Ectodermal cell (in vitro differentiated cells): ENCODE measurements at regions not wholly inside any gene's neighbourhood (a gene's known extent, or its start where the extent isn't known, plus 50 kb on each side); places are given as distances from the start of the nearest gene placed in this dataset.

Source experiments
- H3K27ac ChIP-seq: 2 replicates; pipeline ENCODE4 v1.7.0; 2013; ENCODE audit warnings: mild to moderate bottlenecking, low read depth, low read length; ENCODE audit not compliant: insufficient read depth, poor library complexity, severe bottlenecking
- H3K27me3 ChIP-seq: 2 replicates; pipeline ENCODE4 v1.7.0; 2013; ENCODE audit warnings: mild to moderate bottlenecking, low read length; ENCODE audit not compliant: insufficient read depth, control insufficient read depth, poor library complexity, severe bottlenecking
- H3K36me3 ChIP-seq: one replicate; pipeline ENCODE4 v1.7.0; 2013; ENCODE audit warnings: low read length; ENCODE audit not compliant: control insufficient read depth, insufficient read depth
- H3K4me1 ChIP-seq: one replicate; pipeline ENCODE4 v1.7.0; 2013; ENCODE audit warnings: low read length; ENCODE audit not compliant: control insufficient read depth, insufficient read depth
- H3K4me3 ChIP-seq: 2 replicates; pipeline ENCODE4 v1.7.0; 2013; ENCODE audit warnings: low read depth, low read length, control low read depth; ENCODE audit not compliant: insufficient read depth
- H3K9me3 ChIP-seq: 2 replicates; pipeline ENCODE4 v1.7.0; 2013; ENCODE audit warnings: mild to moderate bottlenecking, low read length, moderate library complexity; ENCODE audit not compliant: control insufficient read depth
- WGBS, 2 experiments: methylation state at CpG; one replicate each; pipeline ENCODE4 v1.1.7; 2013; ENCODE audit warnings: missing lambda C conversion rate in 2 of 2; 5-methylcytosine and 5-hydroxymethylcytosine counted together

DNA sequence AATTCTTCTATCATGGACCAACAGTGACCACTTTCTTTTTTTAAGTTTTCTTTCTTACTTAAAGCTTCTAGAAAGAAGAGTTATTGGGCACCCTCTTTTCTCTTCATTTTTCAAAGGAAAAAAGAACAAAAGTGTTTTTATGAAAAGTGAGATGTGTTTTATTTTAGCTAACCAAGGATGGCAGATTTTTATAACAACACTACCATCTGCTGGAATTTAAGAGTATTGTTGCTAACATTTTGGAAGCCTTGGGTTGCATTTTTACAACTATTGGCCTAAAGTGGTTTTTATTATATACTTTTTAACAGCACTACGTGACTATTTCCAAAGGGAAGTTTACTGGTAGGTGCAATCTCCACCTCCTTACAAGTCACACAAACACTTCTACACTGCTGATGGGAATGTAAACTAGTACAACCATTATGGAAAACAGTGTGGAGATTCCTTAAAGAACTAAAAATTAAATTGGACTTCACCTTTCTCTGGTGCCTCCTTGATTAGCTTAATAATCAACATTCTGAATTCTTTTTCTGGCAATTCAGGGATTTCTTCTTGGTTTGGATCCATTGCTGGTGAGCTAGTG is 237.7 kb upstream of the AGTR1 start:
- Histone ChIP-seq H3K4me1 (no peaks in the 10 kb centered on the region), H3K4me3 (no peak overlapping the region), H3K36me3 (no peaks in the 10 kb centered on the region), H3K9me3 (no peaks in the 10 kb centered on the region), H3K27ac (no peak overlapping the region), H3K27me3 (no peaks in the 10 kb centered on the region)
- no CpG with 5 or more reads among the region's 1 CpG for WGBS, 2 experiments

DNA sequence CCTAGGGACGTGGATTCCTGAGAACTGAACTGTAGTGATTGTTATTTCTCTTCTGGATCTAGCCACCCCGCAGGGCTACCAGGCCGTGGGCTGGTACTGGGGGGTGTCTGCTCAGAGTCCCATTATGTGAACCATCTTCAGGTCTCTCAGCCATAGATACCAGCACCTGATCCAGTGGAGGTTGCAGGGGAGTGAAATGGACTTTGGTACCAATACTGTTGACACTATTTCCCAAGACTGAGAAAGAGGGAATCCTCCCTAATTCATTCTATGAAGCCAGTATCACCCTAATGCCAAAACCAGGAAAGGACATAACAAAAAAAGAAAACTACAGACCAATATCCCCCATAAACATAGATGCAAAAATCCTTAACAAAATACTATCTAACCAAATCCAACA is 237.0 kb upstream of the AGTR1 start:
- Histone ChIP-seq H3K4me3 (no peak overlapping the region), H3K27ac (no peak overlapping the region), H3K36me3 (no peaks in the 10 kb centered on the region), H3K27me3 (no peaks in the 10 kb centered on the region), H3K4me1 (no peaks in the 10 kb centered on the region), H3K9me3 (no peaks in the 10 kb centered on the region)
- 94 to 100% methylated on average over 3 of the region's 3 CpGs for WGBS, 2 experiments

DNA sequence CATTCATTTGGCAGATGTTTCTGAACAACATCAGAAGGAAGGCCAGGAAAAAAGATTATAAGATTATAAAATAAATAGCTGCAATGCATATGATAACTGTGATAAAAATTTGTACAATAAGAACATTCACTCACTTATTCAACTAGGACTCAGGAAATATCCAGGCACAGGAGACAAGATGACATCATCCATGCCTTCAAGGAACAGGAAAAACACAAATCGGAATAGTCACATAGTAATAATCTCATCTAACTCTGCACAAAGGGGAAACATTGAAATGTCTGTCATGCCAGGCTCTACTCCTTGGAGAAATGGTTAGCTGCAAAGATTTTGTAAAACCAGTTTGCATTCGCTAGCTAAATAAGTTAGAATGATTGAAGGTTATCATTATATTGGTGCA is 233.5 kb upstream of the AGTR1 start:
- Histone ChIP-seq H3K36me3 (no peaks in the 10 kb centered on the region), H3K27ac (no peak overlapping the region), H3K4me3 (no peak overlapping the region), H3K4me1 (peaks cover 3% of the 10 kb centered on the region), H3K9me3 (no peaks in the 10 kb centered on the region), H3K27me3 (no peaks in the 10 kb centered on the region)
- WGBS, 2 experiments, result 63 to 89% methylated on average over 2 of the region's 2 CpGs

DNA sequence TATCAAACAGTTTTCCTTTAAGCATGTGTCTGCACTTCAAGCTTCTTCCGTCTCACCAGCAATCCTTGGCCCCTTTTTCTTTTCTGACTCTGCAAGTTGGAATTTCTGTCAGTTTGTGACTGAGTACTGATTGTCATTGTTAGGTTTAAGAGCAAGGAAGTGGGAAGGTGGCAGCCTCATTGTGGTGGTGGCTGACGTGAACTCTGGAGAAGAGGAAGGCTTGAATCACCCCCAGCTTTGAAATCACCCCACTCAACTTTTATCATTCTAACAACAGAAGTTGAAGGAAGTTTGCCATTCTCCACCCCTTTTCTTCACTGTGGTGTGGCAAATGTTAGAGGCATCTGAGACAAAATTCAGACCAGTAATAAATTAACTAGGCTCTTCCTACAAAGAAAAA is 231.6 kb upstream of the AGTR1 start:
- Histone ChIP-seq H3K27me3 (no peaks in the 10 kb centered on the region), H3K27ac (no peak overlapping the region), H3K9me3 (no peaks in the 10 kb centered on the region), H3K36me3 (no peaks in the 10 kb centered on the region), H3K4me1 (peaks cover 3% of the 10 kb centered on the region), H3K4me3 (no peak overlapping the region)
- WGBS, 2 experiments, result 36 to 56% methylated on average over 2 of the region's 2 CpGs

DNA sequence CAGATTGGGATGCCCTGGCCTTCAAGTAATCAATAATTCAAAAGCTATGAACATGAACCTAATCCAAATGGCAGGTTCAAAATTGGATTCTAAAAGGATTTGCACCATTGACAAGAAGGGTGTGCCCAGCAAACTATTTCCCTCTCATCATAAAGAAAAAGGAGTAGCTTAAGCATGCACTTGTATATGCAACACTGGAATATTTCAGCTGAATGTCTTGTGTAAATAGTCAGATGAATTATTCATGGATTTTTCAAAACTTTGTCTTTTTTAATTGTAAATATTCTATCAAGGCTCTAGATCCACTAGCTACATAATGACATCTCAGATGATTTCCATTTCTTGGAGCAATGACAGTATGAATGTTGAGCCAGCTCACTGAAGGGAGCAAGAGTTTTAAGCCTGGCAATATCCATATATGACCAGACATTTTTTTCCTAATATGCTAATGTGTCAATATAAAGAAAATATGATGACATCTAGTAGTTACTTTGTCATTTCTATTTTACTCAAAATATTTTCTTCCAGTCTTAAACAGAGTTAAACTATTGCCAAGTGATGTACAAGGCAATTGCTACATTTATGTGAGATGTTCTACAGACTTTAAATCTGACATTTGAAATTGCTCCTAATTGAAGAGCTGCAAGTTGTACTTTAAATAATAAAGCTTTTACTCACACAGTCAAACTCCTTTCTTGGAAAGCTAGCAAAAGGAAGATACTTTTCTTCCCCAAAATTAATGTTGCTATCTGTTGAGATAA is 230.5 kb upstream of the AGTR1 start:
- H3K27ac ChIP-seq, result no peak overlapping the region
- no peaks in the 10 kb centered on the region for H3K27me3 ChIP-seq
- no peaks in the 10 kb centered on the region for H3K9me3 ChIP-seq
- no peaks in the 10 kb centered on the region for H3K36me3 ChIP-seq
- H3K4me1 ChIP-seq, result peaks cover 3% of the 10 kb centered on the region
- no peak overlapping the region for H3K4me3 ChIP-seq

DNA sequence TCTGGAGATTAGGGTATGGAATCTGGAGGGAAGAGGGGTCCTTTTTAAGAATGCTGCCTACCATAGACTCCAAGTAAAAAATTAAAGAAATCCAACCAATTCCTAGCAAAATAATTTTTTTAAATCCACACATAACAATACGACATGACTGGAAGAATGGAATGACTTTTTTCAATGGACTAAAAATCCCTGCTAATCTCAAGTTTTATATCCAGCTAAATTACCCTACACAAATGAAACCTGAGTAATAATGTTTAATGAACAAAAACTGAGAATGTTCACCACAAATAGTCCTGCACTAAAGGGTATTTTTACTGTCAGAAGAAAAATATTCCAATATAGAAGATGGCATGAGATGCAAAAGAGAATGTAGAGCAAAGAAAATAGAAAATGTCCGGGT is 220.3 kb upstream of the AGTR1 start:
- H3K9me3 ChIP-seq, result no peaks in the 10 kb centered on the region
- no peaks in the 10 kb centered on the region for H3K36me3 ChIP-seq
- 83 to 100% methylated on average over 1 to 2 of the region's 2 CpGs for WGBS, 2 experiments

DNA sequence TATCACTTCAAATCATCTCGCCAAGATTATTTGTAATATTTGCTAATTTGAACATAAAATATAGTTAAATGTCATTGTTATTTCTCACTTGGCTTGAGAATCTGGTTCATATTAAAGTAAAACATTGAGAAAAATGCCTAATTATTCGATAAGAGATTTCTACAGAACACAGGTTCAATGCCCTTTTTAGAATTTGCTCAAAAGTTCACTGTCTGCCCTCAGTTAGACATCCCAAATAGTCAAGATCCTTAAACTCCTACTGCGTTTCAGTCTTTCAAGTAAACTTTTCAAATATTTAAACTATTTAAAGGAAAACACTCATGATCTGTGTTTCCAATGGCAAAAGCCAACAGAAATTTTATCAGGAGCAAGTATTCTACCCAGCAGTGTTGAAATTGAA is 204.1 kb upstream of the AGTR1 start:
- Histone ChIP-seq H3K36me3 (no peaks in the 10 kb centered on the region), H3K9me3 (no peaks in the 10 kb centered on the region), H3K27me3 (no peaks in the 10 kb centered on the region), H3K27ac (no peak overlapping the region), H3K4me3 (no peak overlapping the region), H3K4me1 (no peaks in the 10 kb centered on the region)
- 86 to 94% methylated on average over 2 to 3 of the region's 3 CpGs for WGBS, 2 experiments

More for the DNA sequence above, 220.3 kb upstream of the AGTR1 start:
- no peak overlapping the region for H3K27ac ChIP-seq
- H3K4me1 ChIP-seq, result no peaks in the 10 kb centered on the region
- H3K27me3 ChIP-seq, result no peaks in the 10 kb centered on the region
- H3K4me3 ChIP-seq, result no peak overlapping the region

DNA sequence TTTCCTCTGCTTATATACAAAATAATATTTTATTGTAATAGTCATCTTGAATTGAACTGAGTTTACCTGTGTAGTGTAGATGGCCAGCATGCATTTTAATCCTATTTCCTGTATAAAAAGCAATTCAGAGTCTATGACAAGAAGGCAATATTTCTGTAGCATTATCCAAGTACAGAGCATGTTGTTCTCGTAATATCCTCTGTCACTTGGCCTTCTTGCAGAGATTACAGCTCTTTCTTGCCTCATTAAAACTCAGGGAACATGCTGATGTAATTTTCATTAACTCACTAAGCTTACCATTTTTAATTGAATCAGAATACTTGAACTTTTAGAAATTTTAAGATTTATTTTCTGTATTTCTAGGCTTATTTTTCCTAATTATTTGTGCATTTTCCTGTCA is 203.3 kb upstream of the AGTR1 start:
- H3K4me1 ChIP-seq, result no peaks in the 10 kb centered on the region
- no peaks in the 10 kb centered on the region for H3K36me3 ChIP-seq
- no peak overlapping the region for H3K27ac ChIP-seq
- H3K27me3 ChIP-seq, result no peaks in the 10 kb centered on the region
- 95 to 100% methylated on average over 1 of the region's 1 CpG for WGBS, 2 experiments
- no peaks in the 10 kb centered on the region for H3K9me3 ChIP-seq
- H3K4me3 ChIP-seq, result no peak overlapping the region

DNA sequence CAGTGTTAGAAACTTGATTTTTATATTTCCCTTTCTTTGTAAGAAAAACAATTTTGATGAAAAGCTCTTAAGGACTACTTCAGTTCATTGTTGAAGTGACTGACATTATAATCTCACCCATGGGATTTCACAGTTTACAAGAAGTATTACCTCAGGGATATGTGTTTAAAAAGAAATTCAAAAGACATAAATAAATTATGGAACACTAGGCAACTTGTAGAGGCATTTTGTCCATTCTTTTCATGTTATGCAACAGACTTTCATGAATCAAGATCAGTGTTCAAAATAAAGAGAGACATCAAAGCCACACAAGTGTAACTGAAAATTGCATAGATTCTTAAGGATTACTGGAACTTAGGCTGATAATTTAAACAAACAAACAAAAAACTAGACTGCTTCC is 196.8 kb upstream of the AGTR1 start:
- Histone ChIP-seq H3K4me3 (no peak overlapping the region), H3K4me1 (no peaks in the 10 kb centered on the region), H3K36me3 (no peaks in the 10 kb centered on the region), H3K9me3 (no peaks in the 10 kb centered on the region), H3K27me3 (no peaks in the 10 kb centered on the region), H3K27ac (no peak overlapping the region)

DNA sequence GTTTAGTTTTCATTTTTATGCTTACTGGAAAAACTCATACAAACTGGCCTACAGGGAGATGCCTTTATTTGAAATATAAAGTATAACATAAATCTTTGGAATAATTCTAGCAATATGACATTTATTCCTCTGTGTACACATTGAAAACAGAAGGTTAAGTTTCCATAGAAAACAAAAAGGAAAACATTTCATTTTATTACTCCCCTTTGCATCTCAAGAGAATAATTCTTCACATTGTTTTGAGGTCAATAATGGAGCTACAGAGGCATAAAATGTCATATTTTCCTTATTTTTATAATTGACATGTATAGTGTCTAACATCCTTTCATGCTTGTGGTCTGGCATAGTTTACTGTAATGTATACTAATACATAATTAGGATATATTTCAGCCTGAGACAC is 187.6 kb upstream of the AGTR1 start:
- Histone ChIP-seq H3K9me3 (no peaks in the 10 kb centered on the region), H3K27me3 (no peaks in the 10 kb centered on the region), H3K4me3 (no peak overlapping the region), H3K36me3 (no peaks in the 10 kb centered on the region), H3K27ac (no peak overlapping the region), H3K4me1 (no peaks in the 10 kb centered on the region)

DNA sequence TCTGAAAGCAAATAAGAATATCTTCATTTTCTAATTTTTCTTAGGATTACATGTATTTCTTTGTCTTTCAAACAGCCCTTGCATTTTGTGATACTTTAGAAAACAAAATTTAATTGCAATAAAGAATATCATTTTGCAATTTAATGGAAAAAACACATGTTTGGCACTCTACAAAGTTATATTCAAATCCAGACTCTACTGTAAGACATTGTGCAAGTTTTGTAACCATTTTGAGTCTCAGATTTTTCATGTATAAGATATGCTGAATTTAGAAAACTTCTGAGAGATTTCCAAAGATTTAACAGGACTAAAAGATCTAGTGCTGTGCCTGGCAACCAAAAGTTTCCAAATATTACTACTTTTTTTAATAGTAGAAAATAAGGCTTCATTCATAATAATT is 187.1 kb upstream of the AGTR1 start:
- H3K4me3 ChIP-seq, result no peak overlapping the region
- H3K27me3 ChIP-seq, result no peaks in the 10 kb centered on the region
- no peaks in the 10 kb centered on the region for H3K4me1 ChIP-seq
- no peaks in the 10 kb centered on the region for H3K9me3 ChIP-seq
- H3K36me3 ChIP-seq, result no peaks in the 10 kb centered on the region
- H3K27ac ChIP-seq, result no peak overlapping the region
